Endothelial cell of umbilical vein (primary cell): ENCODE measurements at regions not wholly inside any gene's neighbourhood (a gene's known extent, or its start where the extent isn't known, plus 50 kb on each side); places are given as distances from the start of the nearest gene placed in this dataset.

Source experiments
- POLR2A ChIP-seq: IDR thresholded peaks from 2 replicates; pipeline ENCODE4 v1.6.1; 2012; ENCODE audit warnings: low read depth, mild to moderate bottlenecking, control low read depth, low read length
- TF ChIP-seq, protein P1 (sequence below), 2 donors: IDR thresholded peaks; 1 replicate in 1 of 2; 2 replicates in 1 of 2; pipeline ENCODE4 v1.5.1; 2011; ENCODE audit warnings: low read length in 2 of 2, mild to moderate bottlenecking in 2 of 2, moderate library complexity in 2 of 2, control low read depth in 1 of 2, inconsistent platforms in 1 of 2, low read depth in 1 of 2; ENCODE audit not compliant: insufficient read depth in 1 of 2; ENCODE audit errors: extremely low read depth in 1 of 2

DNA sequence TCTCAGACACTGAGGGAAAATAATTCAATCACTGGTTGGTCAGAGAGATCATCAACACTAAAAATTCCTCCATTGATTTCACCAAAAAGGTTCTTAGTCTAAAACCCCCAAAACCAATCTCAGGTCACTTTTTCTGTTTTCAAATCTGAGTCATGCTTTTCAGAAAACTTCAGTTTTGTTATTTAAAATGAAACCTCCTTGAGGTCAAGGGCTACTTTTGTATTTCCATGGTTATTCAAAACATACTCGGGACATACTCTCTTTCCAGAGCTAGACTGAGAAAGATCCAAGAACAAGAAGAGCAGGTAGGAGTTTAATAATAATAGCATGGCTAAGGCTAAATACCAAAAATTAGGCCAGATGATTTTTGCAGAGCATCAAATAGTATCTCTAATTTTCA is 152.8 kb downstream of the SDHAF3 start:
- TF ChIP-seq, protein P1, sequence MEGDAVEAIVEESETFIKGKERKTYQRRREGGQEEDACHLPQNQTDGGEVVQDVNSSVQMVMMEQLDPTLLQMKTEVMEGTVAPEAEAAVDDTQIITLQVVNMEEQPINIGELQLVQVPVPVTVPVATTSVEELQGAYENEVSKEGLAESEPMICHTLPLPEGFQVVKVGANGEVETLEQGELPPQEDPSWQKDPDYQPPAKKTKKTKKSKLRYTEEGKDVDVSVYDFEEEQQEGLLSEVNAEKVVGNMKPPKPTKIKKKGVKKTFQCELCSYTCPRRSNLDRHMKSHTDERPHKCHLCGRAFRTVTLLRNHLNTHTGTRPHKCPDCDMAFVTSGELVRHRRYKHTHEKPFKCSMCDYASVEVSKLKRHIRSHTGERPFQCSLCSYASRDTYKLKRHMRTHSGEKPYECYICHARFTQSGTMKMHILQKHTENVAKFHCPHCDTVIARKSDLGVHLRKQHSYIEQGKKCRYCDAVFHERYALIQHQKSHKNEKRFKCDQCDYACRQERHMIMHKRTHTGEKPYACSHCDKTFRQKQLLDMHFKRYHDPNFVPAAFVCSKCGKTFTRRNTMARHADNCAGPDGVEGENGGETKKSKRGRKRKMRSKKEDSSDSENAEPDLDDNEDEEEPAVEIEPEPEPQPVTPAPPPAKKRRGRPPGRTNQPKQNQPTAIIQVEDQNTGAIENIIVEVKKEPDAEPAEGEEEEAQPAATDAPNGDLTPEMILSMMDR (IDR thresholded peaks at IDR 0.05; ENCODE audit: extremely low read depth in 1 of 2, insufficient read depth in 1 of 2, low read depth in 1 of 2, low read length in 2 of 2), result no peak
- no peak for TF ChIP-seq POLR2A
